ENCODE measurements at regions not wholly inside any gene's neighbourhood (a gene's known extent, or its start where the extent isn't known, plus 50 kb on each side); places are given as distances from the start of the nearest gene placed in this dataset.
A peak's percentile ranks its signal among the peaks of the same experiment; 100 is the strongest.
"Not testable (repeated sequence)": the region's sequence is repeated elsewhere in the genome, so short reads cannot be mapped to it uniquely, and the experiment has no call there.

GRCh38 chr3:5687230-5687629 lies 499.7 kb downstream of the EDEM1 start:
- peaks cover 20% of the 10 kb centered on the region for H3K9me3 ChIP-seq (ENCODE audit: control insufficient read depth, insufficient read depth, low read depth, low read length)
- no peak overlapping the region for H3K9ac ChIP-seq (ENCODE audit: low read length)

GRCh38 chr3:5690490-5690889 lies 503.0 kb downstream of the EDEM1 start:
- Histone ChIP-seq H3K27me3 (ENCODE audit: control insufficient read depth, insufficient read depth, low read length) (no peaks in the 10 kb centered on the region), H3K9me3 (ENCODE audit: control insufficient read depth, insufficient read depth, low read depth, low read length) (peaks cover 28% of the 10 kb centered on the region), H3K9ac (ENCODE audit: low read length) (no peak overlapping the region), H3K4me3 (ENCODE audit: low read depth, low read length) (no peak overlapping the region), H3K4me1 (ENCODE audit: control insufficient read depth, insufficient read depth, low read length) (no peaks in the 10 kb centered on the region), H3K36me3 (ENCODE audit: control insufficient read depth, insufficient read depth, low read length) (no peaks in the 10 kb centered on the region), H3K27ac (ENCODE audit: low read depth, low read length) (no peak overlapping the region)

More at GRCh38 chr3:5687230-5687629, 499.7 kb downstream of the EDEM1 start:
- no peak overlapping the region for H3K27ac ChIP-seq (ENCODE audit: low read depth, low read length)
- H3K4me1 ChIP-seq (ENCODE audit: control insufficient read depth, insufficient read depth, low read length): no peaks in the 10 kb centered on the region
- H3K36me3 ChIP-seq (ENCODE audit: control insufficient read depth, insufficient read depth, low read length): no peaks in the 10 kb centered on the region
- no peak overlapping the region for H3K4me3 ChIP-seq (ENCODE audit: low read depth, low read length)
- no peaks in the 10 kb centered on the region for H3K27me3 ChIP-seq (ENCODE audit: control insufficient read depth, insufficient read depth, low read length)

- peaks cover 28% of the 10 kb centered on the region for H3K9me3 ChIP-seq (ENCODE audit: control insufficient read depth, insufficient read depth, low read depth, low read length)
- H3K4me1 ChIP-seq (ENCODE audit: control insufficient read depth, insufficient read depth, low read length): no peaks in the 10 kb centered on the region
- no peak overlapping the region for H3K9ac ChIP-seq (ENCODE audit: low read length)
- H3K27me3 ChIP-seq (ENCODE audit: control insufficient read depth, insufficient read depth, low read length): no peaks in the 10 kb centered on the region
- H3K27ac ChIP-seq (ENCODE audit: low read depth, low read length): no peak overlapping the region
- no peak overlapping the region for H3K4me3 ChIP-seq (ENCODE audit: low read depth, low read length)
- no peaks in the 10 kb centered on the region for H3K36me3 ChIP-seq (ENCODE audit: control insufficient read depth, insufficient read depth, low read length)
Observed at GRCh38 chr3:5690904-5691532, 503.5 kb downstream of the EDEM1 start.

GRCh38 chr3:5692446-5692845 lies 504.9 kb downstream of the EDEM1 start:
- Histone ChIP-seq H3K27ac (ENCODE audit: low read depth, low read length) (no peak overlapping the region), H3K36me3 (ENCODE audit: control insufficient read depth, insufficient read depth, low read length) (no peaks in the 10 kb centered on the region), H3K9ac (ENCODE audit: low read length) (no peak overlapping the region)

GRCh38 chr3:5694266-5694665 lies 506.8 kb downstream of the EDEM1 start:
- Histone ChIP-seq H3K9ac (ENCODE audit: low read length) (no peak overlapping the region), H3K9me3 (ENCODE audit: control insufficient read depth, insufficient read depth, low read depth, low read length) (peaks cover 28% of the 10 kb centered on the region), H3K4me1 (ENCODE audit: control insufficient read depth, insufficient read depth, low read length) (no peaks in the 10 kb centered on the region), H3K4me3 (ENCODE audit: low read depth, low read length) (no peak overlapping the region), H3K27ac (ENCODE audit: low read depth, low read length) (no peak overlapping the region), H3K27me3 (ENCODE audit: control insufficient read depth, insufficient read depth, low read length) (no peaks in the 10 kb centered on the region), H3K36me3 (ENCODE audit: control insufficient read depth, insufficient read depth, low read length) (no peaks in the 10 kb centered on the region)

More at GRCh38 chr3:5692446-5692845, 504.9 kb downstream of the EDEM1 start:
- Histone ChIP-seq H3K4me1 (ENCODE audit: control insufficient read depth, insufficient read depth, low read length) (no peaks in the 10 kb centered on the region), H3K27me3 (ENCODE audit: control insufficient read depth, insufficient read depth, low read length) (no peaks in the 10 kb centered on the region), H3K9me3 (ENCODE audit: control insufficient read depth, insufficient read depth, low read depth, low read length) (peaks cover 28% of the 10 kb centered on the region), H3K4me3 (ENCODE audit: low read depth, low read length) (no peak overlapping the region)

GRCh38 chr3:5698851-5699250 lies 511.3 kb downstream of the EDEM1 start:
- no peak overlapping the region for H3K9ac ChIP-seq (ENCODE audit: low read length)
- H3K36me3 ChIP-seq (ENCODE audit: control insufficient read depth, insufficient read depth, low read length): no peaks in the 10 kb centered on the region
- H3K9me3 ChIP-seq (ENCODE audit: control insufficient read depth, insufficient read depth, low read depth, low read length): no peaks in the 10 kb centered on the region
- no peak overlapping the region for H3K4me3 ChIP-seq (ENCODE audit: low read depth, low read length)
- H3K4me1 ChIP-seq (ENCODE audit: control insufficient read depth, insufficient read depth, low read length): no peaks in the 10 kb centered on the region
- no peaks in the 10 kb centered on the region for H3K27me3 ChIP-seq (ENCODE audit: control insufficient read depth, insufficient read depth, low read length)
- H3K27ac ChIP-seq (ENCODE audit: low read depth, low read length): no peak overlapping the region

GRCh38 chr3:5699313-5699712 lies 511.8 kb downstream of the EDEM1 start:
- no peaks in the 10 kb centered on the region for H3K9me3 ChIP-seq (ENCODE audit: control insufficient read depth, insufficient read depth, low read depth, low read length)
- H3K9ac ChIP-seq (ENCODE audit: low read length): no peak overlapping the region
- H3K27me3 ChIP-seq (ENCODE audit: control insufficient read depth, insufficient read depth, low read length): no peaks in the 10 kb centered on the region
- no peak overlapping the region for H3K4me3 ChIP-seq (ENCODE audit: low read depth, low read length)
- H3K4me1 ChIP-seq (ENCODE audit: control insufficient read depth, insufficient read depth, low read length): no peaks in the 10 kb centered on the region
- no peak overlapping the region for H3K27ac ChIP-seq (ENCODE audit: low read depth, low read length)
- no peaks in the 10 kb centered on the region for H3K36me3 ChIP-seq (ENCODE audit: control insufficient read depth, insufficient read depth, low read length)

- no peaks in the 10 kb centered on the region for H3K36me3 ChIP-seq (ENCODE audit: control insufficient read depth, insufficient read depth, low read length)
- H3K9me3 ChIP-seq (ENCODE audit: control insufficient read depth, insufficient read depth, low read depth, low read length): no peaks in the 10 kb centered on the region
- no peak overlapping the region for H3K27ac ChIP-seq (ENCODE audit: low read depth, low read length)
- no peaks in the 10 kb centered on the region for H3K27me3 ChIP-seq (ENCODE audit: control insufficient read depth, insufficient read depth, low read length)
- H3K4me1 ChIP-seq (ENCODE audit: control insufficient read depth, insufficient read depth, low read length): no peaks in the 10 kb centered on the region
- no peak overlapping the region for H3K4me3 ChIP-seq (ENCODE audit: low read depth, low read length)
- H3K9ac ChIP-seq (ENCODE audit: low read length): no peak overlapping the region
Observed at GRCh38 chr3:5699811-5700210, 512.3 kb downstream of the EDEM1 start.

GRCh38 chr3:5701005-5701404 lies 513.5 kb downstream of the EDEM1 start:
- not testable (repeated sequence) for H3K9me3 ChIP-seq (ENCODE audit: control insufficient read depth, insufficient read depth, low read depth, low read length); H3K4me3 ChIP-seq (ENCODE audit: low read depth, low read length); H3K4me1 ChIP-seq (ENCODE audit: control insufficient read depth, insufficient read depth, low read length); H3K36me3 ChIP-seq (ENCODE audit: control insufficient read depth, insufficient read depth, low read length); H3K9ac ChIP-seq (ENCODE audit: low read length); H3K27me3 ChIP-seq (ENCODE audit: control insufficient read depth, insufficient read depth, low read length); H3K27ac ChIP-seq (ENCODE audit: low read depth, low read length)

GRCh38 chr3:5707794-5708193 lies 520.3 kb downstream of the EDEM1 start:
- no peaks in the 10 kb centered on the region for H3K36me3 ChIP-seq (ENCODE audit: control insufficient read depth, insufficient read depth, low read length)

GRCh38 chr3:5709714-5710113 lies 522.2 kb downstream of the EDEM1 start:
- no peaks in the 10 kb centered on the region for H3K27me3 ChIP-seq (ENCODE audit: control insufficient read depth, insufficient read depth, low read length)
- no peak overlapping the region for H3K4me3 ChIP-seq (ENCODE audit: low read depth, low read length)
- no peaks in the 10 kb centered on the region for H3K36me3 ChIP-seq (ENCODE audit: control insufficient read depth, insufficient read depth, low read length)
- peaks cover 7% of the 10 kb centered on the region; the same call in 1 of the 2 replicates for H3K4me1 ChIP-seq (ENCODE audit: control insufficient read depth, insufficient read depth, low read length)
- H3K27ac ChIP-seq (ENCODE audit: low read depth, low read length): 0 out of 2 replicates have a peak overlapping the region, but pooled peaks have one; percentile 63
- H3K9ac ChIP-seq (ENCODE audit: low read length): no peak overlapping the region
- H3K9me3 ChIP-seq (ENCODE audit: control insufficient read depth, insufficient read depth, low read depth, low read length): peaks cover 26% of the 10 kb centered on the region

More at GRCh38 chr3:5707794-5708193, 520.3 kb downstream of the EDEM1 start:
- no peaks in the 10 kb centered on the region for H3K27me3 ChIP-seq (ENCODE audit: control insufficient read depth, insufficient read depth, low read length)
- peaks cover 23% of the 10 kb centered on the region for H3K9me3 ChIP-seq (ENCODE audit: control insufficient read depth, insufficient read depth, low read depth, low read length)
- no peak overlapping the region for H3K4me3 ChIP-seq (ENCODE audit: low read depth, low read length)
- no peak overlapping the region for H3K9ac ChIP-seq (ENCODE audit: low read length)
- H3K4me1 ChIP-seq (ENCODE audit: control insufficient read depth, insufficient read depth, low read length): peaks cover 7% of the 10 kb centered on the region; the same call in 1 of the 2 replicates
- H3K27ac ChIP-seq (ENCODE audit: low read depth, low read length): no peak overlapping the region
